DMS153 treated with DMSO at 0.1 percent for 48 hours (cell line): ENCODE measurements at regions not wholly inside any gene's neighbourhood (a gene's known extent, or its start where the extent isn't known, plus 50 kb on each side); places are given as distances from the start of the nearest gene placed in this dataset.

Experiments
- DNase-seq: peaks from one replicate; lab custom pipeline; 2025; ENCODE audit not compliant: unreplicated experiment; lab: John Stamatoyannopoulos, UW

- DNase-seq = no peak
These were observed 59.7 kb upstream of the LMO1 start for GRCh38 chr11:8323161-8323935.

GRCh38 chr11:8321876-8322275, 58.2 kb upstream of the LMO1 start:
- no peak for DNase-seq

- DNase-seq = no peak
These were observed 56.4 kb upstream of the LMO1 start for GRCh38 chr11:8320076-8320475.

- DNase-seq = no peak
These were observed 54.9 kb upstream of the LMO1 start for GRCh38 chr11:8318536-8318935.

GRCh38 chr11:8317159-8317558, 53.5 kb upstream of the LMO1 start:
- DNase-seq = no peak

GRCh38 chr11:8315954-8316353, 52.3 kb upstream of the LMO1 start:
- no peak for DNase-seq

- DNase-seq = no peak
These were observed 51.8 kb upstream of the LMO1 start for GRCh38 chr11:8315463-8315862.

- DNase-seq = no peak
These were observed 51.2 kb upstream of the LMO1 start for GRCh38 chr11:8314916-8315315.

- no peak for DNase-seq
These were observed 49.9 kb upstream of the LMO1 start for GRCh38 chr11:8313504-8314090.
